ENCODE measurements at regions not wholly inside any gene's neighbourhood (a gene's known extent, or its start where the extent isn't known, plus 50 kb on each side); places are given as distances from the start of the nearest gene placed in this dataset.

DNA sequence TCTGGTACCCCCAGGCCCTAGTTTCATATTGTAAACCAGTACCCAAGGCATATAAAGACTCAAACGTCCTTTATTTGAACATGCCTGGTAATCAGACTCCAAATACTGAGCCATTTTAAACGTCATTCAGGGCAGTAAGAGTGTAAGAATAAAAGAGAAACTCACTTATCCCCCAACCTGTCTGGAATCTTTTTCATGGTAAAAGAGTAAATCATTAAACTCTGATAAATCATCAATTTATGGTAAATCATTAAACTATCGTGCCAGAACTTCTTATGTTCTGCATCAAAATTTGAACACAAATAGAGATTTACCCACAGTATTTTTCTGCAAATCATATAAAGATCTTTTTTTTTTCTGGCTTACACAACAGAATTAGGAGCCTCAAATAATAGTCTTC lies 734.3 kb upstream of the POT1 start:
- no peak for DNase-seq (ENCODE audit: low spot score)

DNA sequence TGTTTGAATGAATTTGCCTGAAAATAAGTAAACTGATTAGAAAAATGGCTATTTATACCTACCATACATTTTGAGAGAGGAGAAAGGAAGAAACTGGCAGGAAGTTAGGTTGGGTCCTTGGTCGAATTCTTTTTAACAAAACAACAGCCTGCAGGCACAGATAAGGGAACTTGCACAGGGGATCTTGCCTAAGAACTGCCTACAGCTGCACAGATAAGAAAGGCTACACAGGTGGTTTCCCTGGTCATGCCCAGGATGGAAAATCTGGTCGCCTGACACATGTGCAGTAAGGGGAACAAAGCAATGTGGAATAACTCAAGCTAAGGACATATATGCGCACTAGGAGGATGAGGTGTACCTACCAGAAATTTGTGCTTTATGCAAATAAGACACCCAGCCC lies 732.1 kb upstream of the POT1 start:
- DNase-seq (ENCODE audit: low spot score), result no peak

DNA sequence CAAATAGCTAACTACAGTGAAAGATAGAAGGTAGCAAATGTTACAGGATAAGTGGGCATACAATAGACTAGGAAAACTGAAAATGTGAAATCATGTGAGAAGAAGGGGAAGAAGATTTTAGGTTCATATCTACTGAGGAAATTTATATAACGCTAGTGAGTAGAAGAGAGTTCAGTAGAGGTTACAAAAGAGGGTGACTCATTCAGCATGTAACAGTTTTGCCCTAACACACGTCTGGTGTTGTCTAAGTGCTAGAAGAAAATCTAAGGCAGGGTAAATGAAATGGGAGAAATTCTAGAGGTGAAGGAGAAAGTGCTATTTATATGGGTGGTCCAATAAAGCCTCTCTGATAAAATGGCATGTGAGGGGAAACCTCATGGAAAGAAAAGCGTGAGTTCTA lies 731.4 kb upstream of the POT1 start:
- no peak for DNase-seq (ENCODE audit: low spot score)

DNA sequence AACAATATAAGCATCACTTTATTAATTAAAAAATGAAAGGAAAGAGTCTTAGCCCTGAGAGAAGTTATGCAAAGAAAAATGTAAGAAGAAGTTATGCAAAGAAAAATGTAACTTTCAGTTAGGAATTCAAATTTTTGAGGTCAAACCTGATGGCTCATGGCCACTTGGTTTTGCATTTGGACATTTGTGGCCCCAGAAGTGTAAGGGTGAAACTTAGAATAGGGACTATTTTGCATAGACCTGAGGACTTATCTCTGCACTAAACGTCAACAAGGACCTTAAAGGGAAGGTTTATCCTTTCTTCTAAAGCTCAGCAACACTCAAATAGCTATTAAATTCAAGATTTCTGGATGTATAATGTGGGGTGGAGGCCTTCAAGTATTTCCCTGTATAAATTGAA lies 724.5 kb upstream of the POT1 start:
- no peak for DNase-seq (ENCODE audit: low spot score)

DNA sequence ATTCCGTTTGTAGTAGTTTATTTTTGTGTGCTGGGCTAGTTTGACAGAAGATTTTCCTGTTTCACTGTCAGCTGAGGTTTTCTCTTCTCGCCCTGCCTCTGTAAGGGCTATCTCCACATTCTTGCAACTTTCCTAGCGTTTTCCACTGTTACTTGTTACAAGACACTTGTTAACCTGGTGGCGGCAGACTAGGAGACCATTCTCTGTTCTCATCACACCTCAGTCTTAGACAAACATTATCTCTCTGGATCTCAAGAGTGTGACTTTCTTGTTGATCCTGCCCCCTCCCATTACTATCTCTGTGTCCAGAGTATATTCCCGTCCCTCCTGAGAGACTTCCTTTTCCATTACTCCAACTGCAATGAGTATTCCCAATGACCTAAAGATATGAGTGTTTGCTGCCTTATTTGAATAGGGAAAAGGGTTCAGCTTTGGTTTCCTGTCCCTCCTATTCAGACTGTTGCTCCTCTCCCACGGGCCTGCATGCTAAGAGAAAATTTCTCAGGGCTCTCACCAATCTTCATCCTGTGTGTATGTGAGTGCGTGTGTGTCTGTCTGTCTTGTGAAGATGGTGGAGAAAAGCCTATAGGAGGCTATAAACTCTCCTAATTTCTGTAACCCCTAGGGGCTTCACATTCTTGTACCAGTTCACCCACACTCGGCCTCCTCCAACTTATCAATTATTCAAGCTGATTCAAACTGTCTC lies 722.4 kb upstream of the POT1 start:
- DNase-seq (ENCODE audit: low spot score), result no peak

DNA sequence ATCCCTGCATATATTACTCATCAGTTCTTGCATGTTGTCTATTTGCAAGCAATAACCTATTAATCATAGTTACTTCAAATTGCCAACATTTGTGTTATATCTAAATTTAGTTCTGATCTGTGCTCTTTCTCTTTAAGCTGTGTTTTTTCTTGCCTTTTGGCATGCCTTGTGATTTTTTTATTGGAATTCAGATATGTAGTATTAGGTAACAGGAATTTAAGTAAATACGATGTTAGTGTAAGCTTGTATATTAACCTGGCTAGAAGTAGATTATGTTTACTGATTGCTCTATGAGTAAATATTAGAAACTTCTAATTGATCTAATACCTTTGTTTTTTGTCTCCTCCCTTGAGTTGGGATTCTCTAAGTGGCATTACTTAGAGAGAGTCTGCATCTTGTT lies 718.9 kb upstream of the POT1 start:
- no peak for DNase-seq (ENCODE audit: low spot score)

DNA sequence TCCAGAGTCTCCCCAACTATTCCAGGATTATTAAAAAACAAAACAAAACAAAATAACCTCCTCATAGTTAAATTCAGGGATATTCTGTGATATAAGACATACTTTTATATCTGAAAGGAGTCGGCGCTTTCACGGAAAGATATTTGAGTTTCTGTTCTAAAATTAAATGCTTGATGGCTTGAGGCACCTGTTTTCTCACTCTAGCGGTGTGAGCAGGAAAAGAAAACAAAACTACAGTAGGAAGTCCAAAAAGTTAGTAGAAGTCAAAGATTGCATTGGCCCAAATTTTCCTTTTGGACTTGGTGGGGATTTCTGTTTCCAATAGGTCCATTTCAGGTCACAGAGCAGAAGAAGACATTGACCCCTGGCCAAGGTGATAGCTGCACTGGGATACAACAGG lies 716.1 kb upstream of the POT1 start:
- DNase-seq (ENCODE audit: low spot score), result no peak

DNA sequence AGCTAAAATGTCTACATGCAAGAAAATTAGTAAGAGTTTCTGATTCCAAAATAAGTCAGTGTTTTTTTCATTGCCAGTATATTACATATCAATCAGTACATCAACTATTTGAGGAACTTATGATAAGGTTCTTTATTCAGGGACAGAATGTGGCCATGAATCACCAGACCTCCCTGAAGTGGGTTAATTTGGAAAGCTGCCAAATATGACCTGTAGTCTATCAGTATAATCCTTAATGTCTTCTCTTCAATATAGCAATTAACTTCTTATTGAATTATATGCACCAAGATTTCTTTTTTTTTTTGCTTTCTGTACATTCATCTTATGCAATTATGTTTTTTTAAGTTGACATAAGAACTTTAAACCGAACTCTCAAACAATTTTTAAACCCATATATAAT lies 714.5 kb upstream of the POT1 start:
- no peak for DNase-seq (ENCODE audit: low spot score)

DNA sequence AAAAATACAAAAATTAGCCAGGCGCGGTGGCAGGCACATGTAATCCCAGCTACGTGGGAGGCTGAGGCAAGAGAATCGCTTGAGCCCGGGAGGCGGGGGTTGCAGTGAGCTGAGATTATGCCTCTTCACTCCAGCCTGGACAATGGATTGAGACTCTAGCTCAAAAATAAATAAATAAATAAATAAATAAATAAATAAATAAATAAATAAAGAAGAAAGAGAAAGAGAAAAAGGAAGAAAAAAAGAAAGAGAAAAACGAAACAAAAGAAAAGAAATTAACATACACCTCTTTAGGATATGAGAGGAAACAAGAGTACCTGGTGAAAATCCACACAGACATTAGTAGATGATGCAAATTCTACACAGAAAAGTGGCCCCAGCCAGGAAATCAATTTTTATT lies 713.7 kb upstream of the POT1 start:
- DNase-seq (ENCODE audit: low spot score), result no peak

DNA sequence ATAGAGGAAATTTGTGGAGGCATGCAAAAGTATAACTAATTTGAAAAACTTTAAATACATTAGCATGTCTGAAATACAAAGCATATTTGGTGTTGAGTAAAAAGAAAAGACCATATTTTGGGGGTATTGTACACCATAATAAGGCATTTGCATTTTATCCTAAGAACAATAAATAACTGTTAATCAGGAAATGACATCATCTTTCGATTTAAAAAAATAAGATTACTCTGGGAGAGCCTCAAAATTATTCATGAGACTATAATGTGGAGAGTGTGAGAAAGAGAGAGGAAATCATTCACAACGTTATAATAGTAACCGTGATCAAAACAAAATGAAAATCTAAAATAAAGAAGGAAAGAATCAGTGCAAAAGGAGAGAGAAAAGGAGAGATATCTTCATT lies 712.3 kb upstream of the POT1 start:
- DNase-seq (ENCODE audit: low spot score), result no peak

DNA sequence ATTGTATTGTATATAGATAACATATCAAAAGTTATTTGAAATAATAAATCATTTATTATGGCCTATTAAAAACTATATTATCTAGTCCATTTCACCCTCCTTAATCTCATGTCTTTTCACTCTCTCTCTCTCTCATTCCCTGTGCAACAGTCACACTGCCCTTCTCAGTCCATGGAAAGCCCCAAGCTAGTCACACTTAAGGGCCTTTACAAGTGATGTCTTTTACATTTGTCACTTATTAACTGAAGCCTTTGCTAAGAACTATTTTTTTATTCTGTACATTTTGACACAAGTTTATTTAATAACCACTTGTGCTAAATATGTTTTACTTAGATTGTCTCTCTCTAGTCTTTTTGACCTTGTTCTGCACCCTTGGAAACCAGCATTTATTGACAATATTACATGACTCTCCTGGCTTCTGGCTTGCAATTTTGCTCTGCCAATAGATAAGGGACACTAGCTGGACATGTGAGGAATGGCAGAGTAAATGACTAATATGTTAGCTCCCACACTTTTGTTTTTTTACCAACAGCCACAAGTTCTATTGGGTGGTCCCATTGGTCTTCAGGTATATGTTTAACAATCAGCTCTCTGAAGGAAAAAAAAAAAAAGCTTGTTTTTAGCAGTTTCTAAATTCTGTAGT lies 706.8 kb upstream of the POT1 start:
- DNase-seq (ENCODE audit: low spot score), result no peak

DNA sequence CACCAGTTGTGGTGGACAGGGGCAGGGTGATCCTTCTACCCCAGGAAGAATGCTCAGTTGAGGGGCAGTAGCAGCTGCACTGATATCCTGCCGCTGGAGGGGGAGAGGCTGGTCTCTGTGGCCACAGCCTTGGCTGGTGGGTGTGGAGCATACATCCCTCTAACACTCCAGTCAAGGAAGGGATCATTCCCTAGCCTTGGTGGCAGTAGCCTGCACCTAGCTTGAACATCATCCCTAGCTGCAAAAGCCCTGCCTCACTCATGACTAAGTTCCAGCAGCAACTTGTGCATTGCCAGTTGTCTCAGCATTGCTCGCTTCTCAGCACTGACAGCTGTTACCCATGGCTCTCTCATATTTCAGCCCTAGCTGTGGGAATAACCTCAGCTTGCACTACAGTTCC lies 688.9 kb upstream of the POT1 start:
- DNase-seq (ENCODE audit: low spot score), result no peak

DNA sequence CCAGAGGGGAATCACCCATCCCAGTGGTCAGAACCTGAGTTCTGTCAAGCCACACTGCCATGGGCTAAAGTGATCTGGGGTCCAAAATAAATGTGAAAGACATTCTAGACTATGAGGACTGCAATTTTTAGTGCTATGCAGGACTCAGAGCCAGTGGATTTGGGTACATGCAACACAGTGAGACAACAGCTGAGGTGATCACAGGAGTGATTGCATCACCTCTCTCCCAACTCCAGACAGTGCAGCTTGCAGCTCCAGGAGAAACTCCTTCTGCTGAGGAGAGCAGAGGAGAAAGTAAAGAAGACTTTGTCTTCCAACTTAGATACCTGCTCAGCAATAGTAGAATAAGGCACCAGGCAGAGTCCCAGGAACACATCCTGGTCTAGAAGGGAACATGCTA lies 682.0 kb upstream of the POT1 start:
- DNase-seq (ENCODE audit: low spot score), result no peak

DNA sequence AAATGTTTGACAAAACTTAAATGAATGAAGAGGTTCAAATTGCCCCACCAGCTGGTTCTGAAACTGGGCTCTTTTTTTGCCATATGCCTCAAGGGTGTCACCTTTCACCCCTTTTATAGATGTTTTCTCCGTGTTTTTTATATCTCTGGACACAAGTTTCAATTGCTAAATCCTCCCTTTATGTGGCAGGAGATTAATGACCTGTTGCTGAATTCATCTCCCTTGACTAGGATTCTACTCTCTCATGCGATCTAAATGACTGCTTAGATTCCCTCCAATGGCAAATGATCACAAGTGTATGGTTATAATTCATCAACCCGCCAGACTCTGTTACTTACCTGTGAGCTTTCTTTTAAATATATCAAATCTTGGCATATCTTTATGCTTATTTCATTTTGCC lies 677.0 kb upstream of the POT1 start:
- DNase-seq (ENCODE audit: low spot score), result no peak

DNA sequence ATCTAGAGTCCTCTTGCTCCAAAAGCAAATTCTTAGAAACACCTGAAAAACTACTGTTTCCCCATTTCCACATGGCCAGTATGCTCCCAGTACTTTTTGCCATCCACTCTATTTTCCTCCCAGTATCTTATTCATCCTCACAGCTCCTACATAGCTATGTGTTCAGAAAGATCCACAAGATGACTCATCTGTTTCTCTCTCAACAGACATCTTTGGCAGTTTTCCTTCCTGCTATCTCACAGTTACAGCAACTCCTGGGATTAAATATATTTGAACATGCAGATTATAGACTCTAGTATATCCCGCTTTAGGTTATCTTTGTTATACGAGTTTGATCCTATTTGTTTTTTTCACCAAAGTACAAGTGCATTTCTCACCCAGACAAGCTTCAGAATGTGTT lies 675.6 kb upstream of the POT1 start:
- DNase-seq (ENCODE audit: low spot score), result no peak

DNA sequence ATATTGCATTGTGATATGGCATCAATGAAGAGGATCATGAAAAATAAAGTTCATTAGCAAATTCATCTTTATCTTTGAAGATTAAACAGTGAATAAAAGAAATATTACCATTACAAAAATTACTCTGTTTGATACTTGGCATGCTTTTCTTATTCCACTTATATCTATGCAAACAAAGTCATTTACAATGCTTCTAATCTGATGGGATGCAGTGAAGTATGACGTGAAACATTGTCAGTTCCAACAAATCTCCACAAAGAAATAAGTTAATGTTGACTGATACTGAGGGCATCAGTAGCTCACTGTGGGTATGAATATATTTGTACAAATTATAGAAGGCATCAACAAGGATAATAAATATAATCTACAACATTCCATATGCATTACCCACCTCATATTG lies 672.8 kb upstream of the POT1 start:
- DNase-seq (ENCODE audit: low spot score), result no peak

DNA sequence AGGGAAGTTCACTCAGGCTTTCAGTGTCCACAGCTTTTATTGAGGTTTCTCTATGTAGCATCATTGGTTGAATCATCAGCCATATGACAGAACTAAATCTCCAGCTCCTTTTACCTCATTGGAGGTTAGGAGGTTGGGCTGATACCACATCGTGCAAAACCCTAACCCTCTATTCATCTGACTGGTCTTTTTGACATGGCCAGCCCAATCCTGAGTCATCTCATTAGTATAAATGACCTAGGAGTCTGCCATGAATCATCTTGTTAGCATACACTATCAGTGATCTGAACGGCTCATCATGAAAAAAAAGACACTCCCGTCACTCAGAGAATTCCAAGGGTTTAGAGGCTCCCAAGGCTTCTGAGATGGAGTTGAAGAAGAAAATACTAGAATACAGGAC lies 669.8 kb upstream of the POT1 start:
- no peak for DNase-seq (ENCODE audit: low spot score)

DNA sequence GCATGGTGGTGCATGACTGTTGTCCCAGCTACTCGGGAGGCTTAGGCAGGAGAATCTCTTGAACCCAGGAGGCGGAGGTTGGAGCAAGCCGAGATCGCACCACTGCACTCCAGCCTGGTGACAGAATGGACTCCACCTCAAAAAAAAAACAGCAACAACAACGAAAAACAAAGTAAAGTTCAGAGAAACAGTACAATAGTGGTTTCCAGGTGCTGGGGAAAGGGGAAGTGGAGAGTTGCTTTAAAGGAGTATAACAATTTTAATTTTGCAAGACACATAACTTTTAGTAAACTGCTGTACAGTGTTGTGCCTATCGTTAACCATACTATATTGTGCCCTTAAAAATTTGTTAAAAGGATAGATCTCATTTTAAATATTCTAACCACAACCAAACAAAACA lies 662.7 kb upstream of the POT1 start:
- DNase-seq (ENCODE audit: low spot score), result no peak

DNA sequence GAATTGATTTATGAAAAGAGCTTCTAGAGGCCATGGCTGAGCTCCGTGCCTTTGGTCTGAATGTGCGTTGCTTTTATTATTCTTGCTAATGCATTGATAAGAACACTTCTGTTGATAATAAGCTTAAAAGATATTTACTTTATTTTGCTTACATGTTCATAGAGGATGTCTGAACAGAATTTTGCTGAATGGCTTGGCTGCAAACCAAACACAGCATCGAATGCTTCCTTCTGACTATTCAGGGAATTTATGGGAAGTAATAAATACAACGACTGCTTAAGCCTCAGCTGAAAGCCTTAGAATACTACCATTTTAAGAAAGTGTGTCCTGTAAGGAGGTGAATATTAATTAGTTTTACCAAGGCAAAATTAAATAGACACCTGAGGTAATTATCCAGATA lies 643.5 kb upstream of the POT1 start:
- no peak for DNase-seq (ENCODE audit: low spot score)

DNA sequence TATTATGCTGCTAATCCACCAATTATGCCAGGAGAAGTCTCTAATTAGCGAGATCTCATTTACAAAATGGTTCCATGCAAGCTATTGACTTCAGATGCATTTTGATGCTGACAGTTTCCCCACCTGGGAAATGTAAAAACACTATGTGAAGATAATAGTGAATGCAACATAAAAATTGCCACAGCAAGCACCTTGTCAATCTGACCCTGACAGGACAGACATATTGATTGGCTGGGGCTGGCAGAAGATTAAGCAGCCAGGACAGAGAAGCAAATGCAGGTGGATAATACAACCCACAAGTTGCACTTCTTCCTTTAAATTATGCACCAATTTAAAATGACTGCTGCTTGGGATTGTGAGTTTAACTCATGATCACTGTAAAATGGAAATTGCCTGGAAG lies 642.8 kb upstream of the POT1 start:
- DNase-seq (ENCODE audit: low spot score), result no peak

DNA sequence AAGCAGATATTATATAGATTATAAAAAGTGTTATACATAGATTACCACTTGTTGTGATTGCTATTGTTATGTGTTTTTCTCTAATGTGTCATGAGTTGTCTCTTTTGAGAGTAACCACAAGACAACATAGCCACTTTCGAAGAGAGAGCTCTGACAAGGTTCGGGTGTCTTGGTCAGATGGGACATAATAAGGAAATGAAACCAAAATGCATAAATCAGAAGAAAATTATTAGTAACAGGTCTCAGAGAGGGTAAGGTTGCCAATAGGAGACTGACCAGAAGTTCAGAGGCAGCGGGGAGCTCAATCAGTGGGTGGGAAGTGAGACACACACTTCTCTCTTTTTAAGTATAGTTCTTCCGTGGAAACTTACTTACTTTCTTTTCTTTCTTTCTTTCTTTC lies 639.2 kb upstream of the POT1 start:
- no peak for DNase-seq (ENCODE audit: low spot score)

DNA sequence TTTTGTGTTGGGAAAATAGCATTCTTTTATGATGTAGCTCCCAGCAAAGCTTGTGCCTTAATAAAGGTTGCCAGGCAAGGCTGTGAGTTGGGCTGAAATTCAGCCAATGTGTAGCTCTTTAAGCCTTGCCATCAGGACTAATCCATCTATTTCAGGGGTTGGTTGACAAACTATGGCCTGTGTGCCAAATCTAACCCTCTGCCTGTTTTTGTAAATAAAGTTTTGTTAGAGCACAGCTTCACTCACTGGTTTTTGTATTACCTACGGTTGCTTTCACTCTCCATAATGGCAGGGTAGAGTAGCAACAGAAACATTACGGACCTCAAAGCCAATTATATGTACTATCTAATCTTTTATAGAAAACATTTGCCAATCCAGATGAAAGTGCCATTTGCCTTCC lies 638.1 kb upstream of the POT1 start:
- DNase-seq (ENCODE audit: low spot score), result no peak

DNA sequence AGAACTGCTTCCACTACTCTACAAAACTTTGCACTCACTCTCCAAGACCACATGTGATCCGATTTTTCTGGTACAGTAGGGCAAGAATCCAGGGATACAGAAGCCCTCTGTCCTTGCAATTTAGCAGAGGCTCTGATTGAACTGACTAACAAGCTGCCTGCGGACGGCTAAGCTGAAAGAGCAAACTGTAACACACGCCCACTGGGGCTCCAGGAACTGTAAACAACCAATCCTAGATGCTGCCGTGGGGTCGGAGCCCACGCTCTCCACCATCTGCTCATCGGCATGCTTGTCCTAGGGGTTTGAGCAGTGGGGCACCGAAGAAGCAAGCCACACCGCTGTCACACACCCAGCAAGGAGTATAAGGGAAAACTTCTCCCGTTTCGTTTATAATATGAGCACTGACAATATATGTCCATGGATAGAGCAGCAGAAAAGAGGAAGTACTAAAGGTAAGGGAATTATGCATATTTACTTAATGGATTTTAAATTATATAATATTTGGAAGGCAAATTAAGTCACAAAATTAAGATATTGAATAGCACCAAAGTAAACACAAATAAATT lies 634.4 kb upstream of the POT1 start:
- no peak for DNase-seq (ENCODE audit: low spot score)

DNA sequence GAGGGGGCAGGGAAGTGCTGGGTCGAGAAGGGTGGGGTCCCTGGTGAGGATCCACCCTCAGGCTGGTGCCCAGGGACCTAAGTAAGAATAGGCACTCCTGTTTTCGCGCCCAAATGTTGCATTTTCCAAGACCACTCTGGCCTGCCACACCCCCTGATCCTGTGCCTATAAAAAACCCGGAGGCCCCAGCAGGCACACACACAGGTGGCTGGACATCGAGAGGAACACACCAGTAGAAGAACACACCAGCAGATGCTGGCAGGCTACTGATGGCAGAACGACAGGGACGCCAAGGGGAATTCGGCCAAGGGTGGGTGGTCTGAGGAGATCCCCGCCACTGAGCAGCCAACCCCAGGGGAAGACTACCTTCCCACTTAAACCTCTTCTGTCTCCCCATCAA lies 633.9 kb upstream of the POT1 start:
- no peak for DNase-seq (ENCODE audit: low spot score)

All from hematopoietic multipotent progenitor cell treated with erythropoietin and hydrocortisone succinate and interleukin-3 and kit ligand, for 17 days (in vitro differentiated cells).